Stimulated activated memory B cell treated with anti-CD40 and anti-IgM and Interleukin-4, amounts not matched to agents 10 μg/mL and 1 μg/mL and 100 μg/mL, for 72 hours (primary cell): ENCODE measurements at regions not wholly inside any gene's neighbourhood (a gene's known extent, or its start where the extent isn't known, plus 50 kb on each side); places are given as distances from the start of the nearest gene placed in this dataset.
A peak's percentile ranks its signal among the peaks of the same experiment; 100 is the strongest.
"Not testable (repeated sequence)": the region's sequence is repeated elsewhere in the genome, so short reads cannot be mapped to it uniquely, and the experiment has no call there.

Source experiments
- ATAC-seq: fragments of 150-1000 bp; cut with Tn5 transposase; 2 replicates; pipeline ENCODE4 v1.10.0; 2021
- H3K27ac Mint-ChIP-seq: one replicate; pipeline ENCODE4 v1.8.0; 2022; ENCODE audit warnings: mild to moderate bottlenecking, mixed read lengths
- H3K27me3 Mint-ChIP-seq: one replicate; pipeline ENCODE4 v1.8.0; 2022; ENCODE audit warnings: mixed read lengths
- H3K36me3 Mint-ChIP-seq: one replicate; pipeline ENCODE4 v1.8.0; 2022; ENCODE audit warnings: mixed read lengths
- H3K4me1 Mint-ChIP-seq: one replicate; pipeline ENCODE4 v1.8.0; 2022; ENCODE audit warnings: mixed read lengths
- H3K4me3 Mint-ChIP-seq: one replicate; pipeline ENCODE4 v1.8.0; 2022; ENCODE audit warnings: mild to moderate bottlenecking, moderate library complexity, mixed read lengths
- H3K9me3 Mint-ChIP-seq: one replicate; pipeline ENCODE4 v1.8.0; 2022; ENCODE audit warnings: mixed read lengths

DNA sequence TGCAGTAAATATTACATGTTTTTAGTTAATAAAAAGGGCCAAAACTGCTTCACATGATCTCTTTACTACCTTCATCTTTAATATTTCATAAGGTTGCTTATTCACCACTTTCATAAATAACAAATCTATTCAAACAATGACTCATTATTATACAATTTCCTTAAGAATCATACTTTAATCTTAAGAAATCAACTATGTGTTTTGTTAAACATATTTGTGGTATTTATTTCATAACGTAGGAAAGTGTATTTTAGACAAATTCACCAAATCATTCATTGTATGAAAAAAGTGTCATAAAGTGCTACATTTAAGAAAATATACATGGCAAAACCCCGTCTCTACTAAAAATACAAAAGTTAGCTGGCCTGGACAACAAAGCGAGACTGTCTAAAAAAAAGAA is 150.5 kb upstream of the RXFP1 start:
- Mint-ChIP-seq H3K36me3 (no peaks in the 10 kb centered on the region), H3K4me1 (no peaks in the 10 kb centered on the region), H3K4me3 (no peak overlapping the region), H3K27me3 (no peaks in the 10 kb centered on the region), H3K27ac (no peak overlapping the region), H3K9me3 (peaks cover 9% of the 10 kb centered on the region)
- no peak for ATAC-seq

DNA sequence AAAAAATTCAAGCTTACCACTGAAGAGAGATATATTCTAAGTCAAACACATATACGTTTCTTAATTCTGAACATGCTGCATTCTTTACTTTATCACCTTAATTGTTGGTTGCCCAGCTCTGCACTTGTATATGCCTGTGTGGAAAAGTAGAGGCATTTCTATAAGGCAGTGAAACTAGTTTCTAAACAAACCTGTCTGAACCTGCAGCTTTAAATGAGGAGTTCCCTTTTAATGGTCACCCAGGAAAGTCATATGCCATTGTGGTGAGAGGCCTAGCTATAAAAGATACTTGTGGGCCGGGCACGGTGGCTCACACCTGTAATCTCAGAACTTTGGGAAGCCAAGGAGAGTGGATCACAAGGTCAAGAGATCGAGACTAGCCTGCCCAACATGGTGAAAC is 147.4 kb upstream of the RXFP1 start:
- H3K9me3 Mint-ChIP-seq: peaks cover 1% of the 10 kb centered on the region

DNA sequence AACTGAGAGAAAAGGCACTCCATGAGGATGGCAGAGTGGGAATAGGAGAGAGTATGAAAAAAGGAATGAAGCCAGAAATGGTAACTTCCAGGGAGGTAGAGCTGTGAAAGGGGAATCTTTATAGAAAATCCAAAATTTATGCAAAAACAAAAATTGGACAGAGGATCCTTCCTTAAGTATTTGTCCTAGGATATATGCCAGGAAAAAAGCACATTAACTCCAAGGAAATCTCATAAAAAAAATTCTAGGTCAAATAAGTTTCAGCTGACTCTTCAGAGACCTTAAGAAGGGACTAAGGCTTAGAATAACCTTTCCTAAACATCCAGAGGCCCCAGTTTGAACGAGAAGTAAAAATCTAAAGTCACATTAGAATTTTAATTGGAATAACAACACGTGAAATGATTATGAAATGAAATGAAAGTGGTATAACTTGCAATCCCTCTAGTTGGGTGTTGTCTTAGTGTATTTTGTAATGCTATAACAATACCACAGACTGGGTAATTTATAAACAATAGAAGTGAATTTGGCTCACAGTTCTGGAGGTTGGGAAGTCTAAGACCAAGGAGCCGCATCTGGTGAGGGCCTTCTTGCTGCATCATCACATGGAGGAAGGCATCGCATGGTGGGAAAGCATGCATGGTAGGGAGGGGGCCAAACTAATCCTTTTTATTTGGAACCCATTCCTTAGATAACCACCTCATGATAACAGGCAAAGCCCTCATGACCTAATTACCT is 145.4 kb upstream of the RXFP1 start:
- Mint-ChIP-seq H3K9me3 (peaks cover 3% of the 10 kb centered on the region), H3K4me3 (no peak overlapping the region), H3K27me3 (no peaks in the 10 kb centered on the region), H3K4me1 (no peaks in the 10 kb centered on the region), H3K27ac (no peak overlapping the region), H3K36me3 (no peaks in the 10 kb centered on the region)
- ATAC-seq: no peak

More for the DNA sequence above, 147.4 kb upstream of the RXFP1 start:
- Mint-ChIP-seq H3K27ac (no peak overlapping the region), H3K27me3 (no peaks in the 10 kb centered on the region), H3K36me3 (no peaks in the 10 kb centered on the region), H3K4me3 (no peak overlapping the region), H3K4me1 (no peaks in the 10 kb centered on the region)
- no peak for ATAC-seq

DNA sequence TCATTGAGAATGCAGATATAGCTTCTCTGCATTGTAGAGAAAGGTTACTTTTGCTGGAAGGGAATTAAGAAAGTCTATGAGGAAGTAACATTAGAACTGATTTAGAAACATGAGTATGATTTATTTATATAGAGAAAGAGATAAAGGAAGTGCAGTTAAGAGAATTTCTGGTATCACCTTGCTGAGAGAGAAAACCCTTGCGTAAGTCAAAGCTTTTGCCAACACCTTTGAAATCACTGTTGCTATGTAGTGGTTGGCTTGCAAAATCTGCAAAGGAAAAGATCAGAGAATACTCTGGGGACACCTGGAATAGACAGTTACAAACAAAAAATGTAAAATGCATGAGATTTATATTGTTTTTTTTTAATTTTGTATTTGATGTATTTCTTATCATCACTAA is 137.3 kb upstream of the RXFP1 start:
- H3K9me3 Mint-ChIP-seq: peaks cover under 1% of the 10 kb centered on the region
- H3K36me3 Mint-ChIP-seq: no peaks in the 10 kb centered on the region
- ATAC-seq: no peak
- H3K27me3 Mint-ChIP-seq: no peaks in the 10 kb centered on the region
- no peak overlapping the region for H3K4me3 Mint-ChIP-seq
- H3K27ac Mint-ChIP-seq: no peak overlapping the region
- H3K4me1 Mint-ChIP-seq: no peaks in the 10 kb centered on the region

DNA sequence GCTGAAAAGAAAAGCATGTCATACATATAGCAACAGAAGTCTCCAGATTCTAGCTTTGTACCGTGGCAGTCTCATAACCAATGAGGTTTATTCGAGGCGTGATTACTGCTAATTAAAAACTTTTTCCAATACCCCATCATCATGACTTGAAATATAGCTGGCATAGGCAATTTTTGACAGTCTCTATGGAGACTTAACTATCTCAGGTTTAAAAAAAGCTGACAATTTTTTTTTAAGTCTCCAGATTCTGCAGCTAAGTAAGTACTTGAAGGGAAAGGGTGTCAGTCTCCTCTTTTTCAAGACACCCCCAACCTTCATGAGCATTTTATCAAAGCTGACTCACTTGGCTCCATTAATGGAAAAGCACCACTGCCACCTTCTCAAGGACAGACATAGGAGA is 126.3 kb upstream of the RXFP1 start:
- ATAC-seq: no peak
- H3K36me3 Mint-ChIP-seq: no peaks in the 10 kb centered on the region
- H3K27ac Mint-ChIP-seq: no peak overlapping the region
- no peaks in the 10 kb centered on the region for H3K4me1 Mint-ChIP-seq
- no peaks in the 10 kb centered on the region for H3K9me3 Mint-ChIP-seq
- no peaks in the 10 kb centered on the region for H3K27me3 Mint-ChIP-seq
- no peak overlapping the region for H3K4me3 Mint-ChIP-seq

DNA sequence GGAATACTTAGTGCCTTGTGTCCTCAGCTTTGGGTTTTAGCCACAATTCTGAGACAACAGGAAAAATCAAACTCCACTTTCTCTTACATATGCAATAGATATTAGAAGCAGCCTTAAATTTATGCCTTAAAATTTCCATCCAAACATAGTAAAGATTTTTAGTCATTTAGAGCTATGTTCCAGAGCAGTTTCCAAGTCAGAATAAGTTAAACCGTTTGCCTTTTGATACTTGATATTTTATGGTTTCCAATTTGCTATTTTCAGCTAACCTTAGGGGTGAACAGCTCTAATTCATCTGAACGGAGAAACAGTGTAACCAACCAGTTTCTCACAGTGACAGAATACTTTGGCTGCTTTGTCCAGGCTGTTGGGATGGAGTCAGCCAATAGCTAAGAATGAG is 125.8 kb upstream of the RXFP1 start:
- Mint-ChIP-seq H3K27ac (no peak overlapping the region), H3K4me3 (no peak overlapping the region), H3K36me3 (no peaks in the 10 kb centered on the region), H3K27me3 (no peaks in the 10 kb centered on the region), H3K4me1 (no peaks in the 10 kb centered on the region), H3K9me3 (no peaks in the 10 kb centered on the region)
- no peak for ATAC-seq

DNA sequence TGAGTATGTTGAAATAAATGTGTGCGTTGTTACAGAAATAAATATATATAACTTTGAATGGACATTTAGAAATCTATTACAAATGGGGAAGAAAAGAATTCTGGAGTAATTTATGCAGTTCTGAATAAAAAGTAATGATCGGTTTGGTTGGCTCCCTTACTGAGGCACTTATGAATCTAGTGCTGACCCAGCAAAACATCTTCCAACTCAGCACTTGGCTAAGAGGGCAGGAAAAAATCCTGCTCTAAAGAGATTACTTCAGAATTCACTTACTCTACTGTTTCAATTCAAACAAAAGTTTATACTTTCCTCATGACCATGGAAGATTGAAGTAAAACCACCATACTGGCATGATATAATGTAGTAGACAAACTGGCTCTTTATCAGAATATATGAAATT is 123.9 kb upstream of the RXFP1 start:
- no peaks in the 10 kb centered on the region for H3K27me3 Mint-ChIP-seq
- H3K36me3 Mint-ChIP-seq: no peaks in the 10 kb centered on the region
- no peak overlapping the region for H3K4me3 Mint-ChIP-seq
- H3K9me3 Mint-ChIP-seq: no peaks in the 10 kb centered on the region
- no peak overlapping the region for H3K27ac Mint-ChIP-seq
- H3K4me1 Mint-ChIP-seq: no peaks in the 10 kb centered on the region
- ATAC-seq: no peak

DNA sequence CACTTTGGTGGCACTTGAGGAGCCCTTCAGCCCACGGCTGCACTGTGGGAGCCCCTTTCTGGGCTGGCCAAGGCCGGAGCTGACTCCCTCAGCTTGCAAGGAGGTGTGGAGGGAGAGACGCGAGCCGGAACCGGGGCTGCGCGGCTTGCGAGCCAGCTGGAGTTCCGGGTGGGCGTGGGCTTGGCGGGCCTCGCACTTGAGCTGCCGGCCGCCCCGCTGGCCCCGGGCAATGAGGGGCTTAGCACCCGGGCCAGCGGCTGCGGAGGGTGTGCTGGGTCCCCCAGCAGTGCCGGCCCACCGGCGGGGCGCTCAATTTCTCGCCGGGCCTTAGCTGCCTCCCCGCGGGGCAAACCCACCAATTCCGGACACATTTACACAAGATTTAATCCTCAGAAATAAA is 113.7 kb upstream of the RXFP1 start:
- H3K9me3 Mint-ChIP-seq, ATAC-seq, H3K4me1 Mint-ChIP-seq, H3K4me3 Mint-ChIP-seq, H3K27ac Mint-ChIP-seq, H3K27me3 Mint-ChIP-seq, H3K36me3 Mint-ChIP-seq: not testable (repeated sequence)

DNA sequence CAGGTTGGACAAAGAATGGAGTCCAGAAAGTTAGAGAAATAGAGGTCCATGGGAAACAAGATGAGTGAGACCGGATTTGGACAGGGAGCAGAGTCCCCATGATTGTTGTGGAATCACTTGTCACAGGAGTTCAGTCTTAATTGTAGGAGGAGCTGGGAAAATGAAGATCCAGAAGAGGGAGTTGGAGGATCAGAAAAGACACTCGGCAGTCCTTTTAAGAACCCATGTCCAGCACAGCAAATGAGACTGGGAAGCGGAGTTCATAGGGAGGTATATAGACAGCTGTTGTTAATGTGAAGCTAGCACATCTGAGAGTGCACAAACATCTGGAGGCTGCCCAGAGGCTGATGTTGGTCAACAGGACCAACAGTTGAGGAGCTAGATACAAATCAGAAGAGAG is 111.4 kb upstream of the RXFP1 start:
- peaks cover 9% of the 10 kb centered on the region for H3K9me3 Mint-ChIP-seq
- no peaks in the 10 kb centered on the region for H3K36me3 Mint-ChIP-seq
- no peaks in the 10 kb centered on the region for H3K4me1 Mint-ChIP-seq
- no peak overlapping the region for H3K27ac Mint-ChIP-seq
- no peak overlapping the region for H3K4me3 Mint-ChIP-seq
- H3K27me3 Mint-ChIP-seq: no peaks in the 10 kb centered on the region
- no peak for ATAC-seq

DNA sequence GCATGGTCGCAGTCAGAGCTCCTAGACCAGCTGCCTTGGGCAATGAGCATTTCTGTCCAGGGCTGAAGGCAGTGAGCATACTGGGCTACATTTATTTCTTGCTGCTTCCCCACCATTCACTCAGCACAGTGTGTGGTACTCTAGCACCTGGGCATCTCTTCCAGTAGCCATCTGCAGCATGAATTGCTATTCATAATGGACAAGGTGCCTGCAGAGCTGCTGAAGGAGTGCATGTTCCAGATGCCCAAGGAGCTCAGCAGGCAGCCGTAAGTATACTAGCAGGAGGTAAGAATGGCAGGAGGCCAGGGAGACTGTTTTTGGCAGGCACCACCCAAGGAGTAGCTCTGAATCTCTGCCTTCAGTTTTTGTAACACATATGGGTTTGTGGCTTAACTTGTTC is 110.4 kb upstream of the RXFP1 start:
- Mint-ChIP-seq H3K4me1 (no peaks in the 10 kb centered on the region), H3K36me3 (no peaks in the 10 kb centered on the region), H3K27ac (no peak overlapping the region), H3K27me3 (no peaks in the 10 kb centered on the region), H3K4me3 (no peak overlapping the region), H3K9me3 (peaks cover 13% of the 10 kb centered on the region)
- ATAC-seq: peak; percentile 54

DNA sequence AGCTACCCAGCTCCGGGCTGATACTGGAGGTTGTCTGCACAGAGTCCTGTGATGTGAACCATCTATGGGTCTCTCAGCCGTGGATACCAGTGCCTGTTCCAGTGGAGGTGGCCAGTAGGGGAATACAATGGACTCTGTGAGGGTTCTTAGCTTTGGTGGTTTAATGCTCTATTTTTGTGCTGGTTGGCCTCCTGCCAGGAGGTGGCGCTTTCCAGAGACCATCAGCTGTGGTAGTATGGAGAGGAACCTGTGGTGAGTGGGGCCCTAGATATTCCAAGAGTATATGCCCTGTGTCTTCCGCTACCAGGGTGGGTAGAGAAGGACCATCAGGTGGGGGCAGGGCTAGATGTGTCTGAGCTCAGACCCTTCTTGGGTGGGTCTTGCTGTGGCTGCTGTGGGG is 103.0 kb upstream of the RXFP1 start:
- not testable (repeated sequence) for ATAC-seq, H3K36me3 Mint-ChIP-seq, H3K27ac Mint-ChIP-seq, H3K4me3 Mint-ChIP-seq, H3K4me1 Mint-ChIP-seq, H3K27me3 Mint-ChIP-seq, H3K9me3 Mint-ChIP-seq

DNA sequence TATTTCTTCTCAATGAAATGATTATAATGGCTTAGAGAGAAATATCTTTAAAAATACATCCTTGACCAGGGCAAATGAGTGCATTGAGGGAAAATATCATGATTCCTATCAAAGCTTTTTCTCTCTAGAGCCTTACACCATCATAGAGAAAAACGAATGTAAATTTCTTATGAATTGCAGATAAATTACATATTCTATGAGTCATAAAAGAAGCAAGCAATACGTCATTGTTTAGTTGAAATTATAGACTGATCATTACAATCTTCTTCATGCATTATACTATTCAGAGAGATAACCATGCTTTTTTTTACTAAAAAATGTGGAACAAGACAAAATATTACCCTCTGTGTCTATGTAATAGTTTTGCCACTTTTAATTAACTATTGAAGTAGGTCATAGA is 100.9 kb upstream of the RXFP1 start:
- H3K4me3 Mint-ChIP-seq: no peak overlapping the region
- H3K36me3 Mint-ChIP-seq: no peaks in the 10 kb centered on the region
- H3K27me3 Mint-ChIP-seq: no peaks in the 10 kb centered on the region
- H3K4me1 Mint-ChIP-seq: no peaks in the 10 kb centered on the region
- peaks cover 5% of the 10 kb centered on the region for H3K9me3 Mint-ChIP-seq
- H3K27ac Mint-ChIP-seq: no peak overlapping the region
- no peak for ATAC-seq

DNA sequence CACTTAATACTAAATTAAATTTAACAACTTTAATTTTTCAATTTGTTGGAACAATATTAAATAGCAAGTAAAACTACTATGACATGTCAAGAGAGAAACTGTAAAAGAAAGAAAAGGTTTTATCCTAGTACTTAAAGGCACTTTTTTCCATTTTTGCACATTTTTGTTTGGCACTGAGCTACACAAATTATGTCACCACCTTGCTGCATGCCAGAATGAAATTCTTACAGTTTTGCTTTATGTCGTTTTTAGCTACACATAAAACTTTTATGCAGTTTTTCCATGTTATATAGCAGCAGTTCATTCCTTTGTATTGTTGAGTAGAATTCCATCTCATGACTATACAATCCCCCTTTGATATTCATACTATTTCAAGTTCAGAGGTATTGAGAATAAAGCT is 99.1 kb upstream of the RXFP1 start:
- no peaks in the 10 kb centered on the region for H3K27me3 Mint-ChIP-seq
- H3K9me3 Mint-ChIP-seq: no peaks in the 10 kb centered on the region
- no peaks in the 10 kb centered on the region for H3K36me3 Mint-ChIP-seq
- no peaks in the 10 kb centered on the region for H3K4me1 Mint-ChIP-seq
- no peak overlapping the region for H3K4me3 Mint-ChIP-seq
- ATAC-seq: no peak
- H3K27ac Mint-ChIP-seq: no peak overlapping the region

DNA sequence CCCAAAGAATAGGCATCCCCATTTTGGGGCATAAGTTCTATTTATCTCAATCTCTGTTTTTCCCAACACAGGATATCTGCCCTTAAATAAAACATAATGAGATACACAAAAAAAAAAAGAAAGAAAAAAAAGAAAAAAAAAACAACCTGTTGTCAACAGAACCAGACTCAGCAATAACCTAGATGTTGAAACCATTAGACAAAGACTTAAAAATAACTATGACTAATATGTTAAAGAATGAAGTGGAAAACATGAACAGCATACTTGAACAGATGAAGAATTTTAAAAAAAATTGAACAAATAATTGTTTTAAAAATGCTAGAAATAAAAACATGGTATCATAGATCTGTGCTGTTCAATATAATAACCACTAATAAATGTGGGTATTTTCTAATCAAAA is 93.4 kb upstream of the RXFP1 start:
- ATAC-seq: no peak
- no peaks in the 10 kb centered on the region for H3K36me3 Mint-ChIP-seq
- no peak overlapping the region for H3K27ac Mint-ChIP-seq
- H3K27me3 Mint-ChIP-seq: no peaks in the 10 kb centered on the region
- H3K9me3 Mint-ChIP-seq: no peaks in the 10 kb centered on the region
- H3K4me1 Mint-ChIP-seq: no peaks in the 10 kb centered on the region
- H3K4me3 Mint-ChIP-seq: no peak overlapping the region

DNA sequence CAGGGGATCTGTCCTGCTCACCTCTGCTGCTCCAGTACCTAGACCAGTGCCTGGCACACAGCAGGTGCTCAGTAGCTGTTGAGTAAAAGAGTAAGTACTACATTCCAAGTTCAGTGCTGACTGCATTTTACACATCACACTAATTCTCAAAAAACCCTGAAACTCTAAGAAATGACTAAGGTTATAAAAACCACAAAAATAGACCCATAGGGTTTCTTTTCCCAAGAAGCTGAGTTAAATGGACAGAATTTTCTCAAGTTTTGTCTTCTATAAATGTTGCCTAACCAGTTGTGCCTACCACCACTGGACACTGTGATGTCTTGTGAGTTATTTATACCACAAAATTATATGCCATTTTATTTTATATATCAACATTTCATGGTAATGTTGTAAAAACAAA is 78.9 kb upstream of the RXFP1 start:
- ATAC-seq: no peak
- H3K27ac Mint-ChIP-seq: no peak overlapping the region
- H3K4me1 Mint-ChIP-seq: no peaks in the 10 kb centered on the region
- H3K27me3 Mint-ChIP-seq: no peaks in the 10 kb centered on the region
- H3K36me3 Mint-ChIP-seq: no peaks in the 10 kb centered on the region
- peaks cover 3% of the 10 kb centered on the region for H3K9me3 Mint-ChIP-seq
- H3K4me3 Mint-ChIP-seq: no peak overlapping the region

DNA sequence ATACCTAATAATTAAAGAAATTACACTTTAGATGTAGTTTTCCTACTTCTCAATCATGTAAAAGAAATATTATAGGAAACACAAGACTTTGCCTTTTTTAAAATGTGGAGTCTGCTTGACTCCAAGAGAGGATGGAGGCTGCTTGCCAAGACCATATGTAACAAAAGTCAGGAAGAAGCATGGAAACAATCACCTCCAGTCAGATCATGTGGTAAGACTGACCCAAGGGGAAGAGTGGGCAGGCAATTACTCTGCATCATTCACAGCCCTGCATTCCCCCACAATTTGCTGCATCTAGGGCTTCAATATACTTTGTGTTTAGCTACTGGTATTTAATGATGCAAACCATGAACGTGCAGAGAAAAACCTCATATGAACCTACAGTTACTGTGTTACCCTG is 78.0 kb upstream of the RXFP1 start:
- peaks cover 3% of the 10 kb centered on the region for H3K9me3 Mint-ChIP-seq
- H3K4me3 Mint-ChIP-seq: no peak overlapping the region
- H3K36me3 Mint-ChIP-seq: no peaks in the 10 kb centered on the region
- H3K4me1 Mint-ChIP-seq: no peaks in the 10 kb centered on the region
- H3K27ac Mint-ChIP-seq: no peak overlapping the region
- no peak for ATAC-seq
- no peaks in the 10 kb centered on the region for H3K27me3 Mint-ChIP-seq

DNA sequence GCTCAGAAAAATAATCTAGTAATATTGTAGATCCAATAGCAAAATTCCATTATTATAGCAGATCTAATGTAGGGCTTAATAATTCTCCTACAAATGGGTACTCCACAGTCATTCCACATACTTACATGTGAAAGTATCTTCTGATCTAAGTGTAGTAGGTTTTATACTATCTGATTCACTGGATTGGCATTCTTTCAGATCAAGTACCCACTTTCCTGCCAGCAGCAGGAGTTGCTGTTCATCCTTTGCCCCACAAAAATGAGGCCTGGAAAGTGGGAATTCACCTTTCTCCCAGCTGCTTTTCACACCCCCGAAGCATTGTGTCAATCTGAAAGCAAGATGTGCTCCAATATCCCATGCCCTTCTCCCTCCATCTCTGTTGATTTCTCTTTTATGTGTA is 77.1 kb upstream of the RXFP1 start:
- Mint-ChIP-seq H3K4me3 (no peak overlapping the region), H3K27ac (no peak overlapping the region), H3K9me3 (peaks cover 3% of the 10 kb centered on the region), H3K36me3 (no peaks in the 10 kb centered on the region), H3K4me1 (no peaks in the 10 kb centered on the region), H3K27me3 (no peaks in the 10 kb centered on the region)
- no peak for ATAC-seq
